Gastroesophageal sphincter (tissue), 4 donors: ENCODE measurements at regions not wholly inside any gene's neighbourhood (a gene's known extent, or its start where the extent isn't known, plus 50 kb on each side); places are given as distances from the start of the nearest gene placed in this dataset.

ENCODE experiments used
- ATAC-seq: fragments of 150-250 bp; one replicate; pipeline ENCODE4 v1.9.1; 2016; ENCODE audit warnings: mild to moderate bottlenecking, moderate library complexity
- H3K27ac ChIP-seq, 4 donors: fragments of 200-600 bp; sonication (generic) in 3 of 4; 1 replicate in 3 of 4; 2 replicates in 1 of 4; pipeline ENCODE4 v1.5.1; 2016 to 2019
- H3K27me3 ChIP-seq: fragments of 200-600 bp; sonication (generic); one replicate; pipeline ENCODE4 v1.5.1; 2019
- H3K36me3 ChIP-seq, 2 donors: fragments of 200-600 bp; sonication (generic); one replicate each; pipeline ENCODE4 v1.5.1; 2019; ENCODE audit warnings: control low read depth in 1 of 2
- H3K4me1 ChIP-seq, 3 donors: fragments of 200-600 bp; sonication (generic); 1 replicate in 2 of 3; 2 replicates in 1 of 3; pipeline ENCODE4 v1.5.1; 2016 to 2019; ENCODE audit warnings: control low read depth in 2 of 3
- H3K4me3 ChIP-seq, 2 donors: fragments of 200-600 bp; sonication (generic); one replicate each; pipeline ENCODE4 v1.5.1; 2019; ENCODE audit warnings: mild to moderate bottlenecking in 1 of 2, moderate library complexity in 1 of 2
- H3K9me3 ChIP-seq, 3 donors: fragments of 200-600 bp; sonication (generic); one replicate each; pipeline ENCODE4 v1.5.1; 2017 to 2019; ENCODE audit warnings: control low read depth in 2 of 3
- CTCF ChIP-seq, 4 experiments: fragments of 200-600 bp in 2 of 4; fragments of 450-650 bp in 2 of 4; sonication (generic) in 1 of 4; IDR thresholded peaks; one replicate each; pipeline ENCODE4 v1.5.1; 2017 to 2019; ENCODE audit warnings: antibody characterized with exemption in 4 of 4, mild to moderate bottlenecking in 2 of 4, moderate library complexity in 2 of 4
- EP300 ChIP-seq: sonication (generic); formaldehyde crosslinking; IDR thresholded peaks from one replicate; pipeline ENCODE4 v1.6.1; 2017; ENCODE audit warnings: antibody characterized with exemption, mild to moderate bottlenecking
- POLR2A ChIP-seq, 2 donors: fragments of 450-650 bp; IDR thresholded peaks; one replicate each; pipeline ENCODE4 v1.6.1; 2017; ENCODE audit warnings: antibody characterized with exemption in 2 of 2, mild to moderate bottlenecking in 2 of 2, moderate library complexity in 1 of 2
- POLR2AphosphoS5 ChIP-seq: sonication (generic); formaldehyde crosslinking; IDR thresholded peaks from one replicate; pipeline ENCODE4 v1.6.1; 2017; ENCODE audit warnings: antibody characterized with exemption
- WGBS, 2 donors: methylation state at CpG; one replicate each; pipeline ENCODE4 v1.1.5; 2018; ENCODE audit warnings: low coverage in 1 of 2; 5-methylcytosine and 5-hydroxymethylcytosine counted together

- TF ChIP-seq POLR2A (IDR thresholded peaks at IDR 0.05) (no peak), CTCF (IDR thresholded peaks at IDR 0.05) (no peak), POLR2AphosphoS5 (no peak), EP300 (no peak)
- peaks cover 0 to 21% (median 0%) of the 10 kb centered on the region in 3 donors for H3K9me3 ChIP-seq
- WGBS, 2 donors, result no CpG with 5 or more reads among the region's 15 CpGs
- H3K4me1 ChIP-seq, result no peaks in the 10 kb centered on the region
- no peaks in the 10 kb centered on the region for H3K36me3 ChIP-seq
- no peak overlapping the region for H3K27ac ChIP-seq
- H3K4me3 ChIP-seq, result no peak overlapping the region
- H3K27me3 ChIP-seq, result peaks cover 33% of the 10 kb centered on the region
- no peak for ATAC-seq
These were observed 1169.4 kb downstream of the BRD1 start for GRCh38 chr22:48658246-48658645.

- Histone ChIP-seq H3K4me3 (no peak overlapping the region), H3K9me3 (peaks cover 0 to 10% (median 0%) of the 10 kb centered on the region in 3 donors), H3K27ac (no peak overlapping the region), H3K36me3 (no peaks in the 10 kb centered on the region), H3K27me3 (peaks cover 7% of the 10 kb centered on the region), H3K4me1 (no peaks in the 10 kb centered on the region)
- WGBS, 2 donors, result 44 to 57% methylated on average over 6 to 8 of the region's 9 CpGs
- no peak for ATAC-seq
- no peak for TF ChIP-seq EP300
- no peak for TF ChIP-seq POLR2AphosphoS5
- no peak for TF ChIP-seq CTCF (IDR thresholded peaks at IDR 0.05)
- no peak for TF ChIP-seq POLR2A (IDR thresholded peaks at IDR 0.05)
These were observed 1173.2 kb downstream of the BRD1 start for GRCh38 chr22:48654492-48654891.

- Histone ChIP-seq H3K27me3 (peaks cover 3% of the 10 kb centered on the region), H3K9me3 (peaks cover 0 to 10% (median 0%) of the 10 kb centered on the region in 3 donors), H3K36me3 (no peaks in the 10 kb centered on the region), H3K27ac (no peak overlapping the region), H3K4me3 (no peak overlapping the region), H3K4me1 (no peaks in the 10 kb centered on the region)
- 60% methylated on average over 3 of the region's 18 CpGs; no CpG with 5 or more reads in 1 of the 2 donors for WGBS, 2 donors
- no peak for ATAC-seq
- TF ChIP-seq POLR2A (IDR thresholded peaks at IDR 0.05) (no peak), EP300 (no peak), POLR2AphosphoS5 (no peak), CTCF (IDR thresholded peaks at IDR 0.05) (no peak)
These were observed 1173.7 kb downstream of the BRD1 start for GRCh38 chr22:48653929-48654328.

- Histone ChIP-seq H3K36me3 (no peaks in the 10 kb centered on the region), H3K4me3 (no peak overlapping the region), H3K27me3 (no peaks in the 10 kb centered on the region), H3K9me3 (peaks cover 0 to 10% (median 0%) of the 10 kb centered on the region in 3 donors), H3K4me1 (no peaks in the 10 kb centered on the region), H3K27ac (no peak overlapping the region)
- TF ChIP-seq EP300 (no peak), CTCF (IDR thresholded peaks at IDR 0.05) (no peak), POLR2A (IDR thresholded peaks at IDR 0.05) (no peak), POLR2AphosphoS5 (no peak)
- no peak for ATAC-seq
- 62% methylated on average over 4 of the region's 8 CpGs; no CpG with 5 or more reads in 1 of the 2 donors for WGBS, 2 donors
These were observed 1174.4 kb downstream of the BRD1 start for GRCh38 chr22:48653306-48653705.

GRCh38 chr22:48652796-48653195 is 1174.9 kb downstream of the BRD1 start:
- peaks cover 0 to 10% (median 0%) of the 10 kb centered on the region in 3 donors for H3K9me3 ChIP-seq
- 30% methylated on average over 2 of the region's 16 CpGs; no CpG with 5 or more reads in 1 of the 2 donors for WGBS, 2 donors
- H3K27ac ChIP-seq, result no peak overlapping the region
- no peaks in the 10 kb centered on the region for H3K27me3 ChIP-seq
- no peak overlapping the region for H3K4me3 ChIP-seq
- no peaks in the 10 kb centered on the region for H3K4me1 ChIP-seq
- ATAC-seq, result no peak
- no peaks in the 10 kb centered on the region for H3K36me3 ChIP-seq
- TF ChIP-seq POLR2A (IDR thresholded peaks at IDR 0.05) (no peak), EP300 (no peak), POLR2AphosphoS5 (no peak), CTCF (IDR thresholded peaks at IDR 0.05) (no peak)
